Naive B cell (primary cell): ENCODE measurements at regions not wholly inside any gene's neighbourhood (a gene's known extent, or its start where the extent isn't known, plus 50 kb on each side); places are given as distances from the start of the nearest gene placed in this dataset.

Experiments
- ATAC-seq, 2 donors: fragments of 150-1000 bp; cut with Tn5 transposase; 2 replicates each; pipeline ENCODE4 v1.10.0; 2021; ENCODE audit warnings: low read depth in 2 of 2, mild to moderate bottlenecking in 2 of 2, moderate library complexity in 2 of 2
- DNase-seq: peaks from one replicate; pipeline ENCODE4 v3.0.0; 2022
- H3K27ac Mint-ChIP-seq, 6 donors: one replicate each; pipeline ENCODE4 v1.8.0; 2020 to 2022; ENCODE audit warnings: mild to moderate bottlenecking in 6 of 6, mixed read lengths in 6 of 6, moderate library complexity in 5 of 6, inconsistent platforms in 2 of 6
- H3K27me3 Mint-ChIP-seq, 3 donors: one replicate each; pipeline ENCODE4 v1.8.0; 2021 to 2022; ENCODE audit warnings: mixed read lengths in 3 of 3, mild to moderate bottlenecking in 1 of 3
- H3K36me3 Mint-ChIP-seq, 2 donors: one replicate each; pipeline ENCODE4 v1.8.0; 2020 to 2022; ENCODE audit warnings: mixed read lengths in 2 of 2, inconsistent platforms in 1 of 2, mild to moderate bottlenecking in 1 of 2
- H3K4me1 Mint-ChIP-seq, 3 donors: one replicate each; pipeline ENCODE4 v1.8.0; 2020 to 2022; ENCODE audit warnings: mixed read lengths in 3 of 3, inconsistent platforms in 1 of 3, mild to moderate bottlenecking in 1 of 3, moderate library complexity in 1 of 3
- H3K4me3 Mint-ChIP-seq, 8 donors: one replicate each; pipeline ENCODE4 v1.8.0; 2020 to 2022; ENCODE audit warnings: mild to moderate bottlenecking in 8 of 8, mixed read lengths in 8 of 8, moderate library complexity in 8 of 8, inconsistent platforms in 2 of 8
- H3K9me3 Mint-ChIP-seq, 7 donors: one replicate each; pipeline ENCODE4 v1.8.0; 2020 to 2022; ENCODE audit warnings: mixed read lengths in 7 of 7, mild to moderate bottlenecking in 5 of 7, inconsistent platforms in 2 of 7, moderate library complexity in 1 of 7

- DNase-seq (no peak), ATAC-seq (no peak)
- H3K9me3 Mint-ChIP-seq = peaks cover 0 to 29% (median 12%) of the 10 kb centered on the region in 7 donors
- no peak overlapping the region for H3K4me3 Mint-ChIP-seq
- H3K4me1 Mint-ChIP-seq = no peaks in the 10 kb centered on the region
- peaks cover 6 to 12% of the 10 kb centered on the region in 2 donors for H3K36me3 Mint-ChIP-seq
- H3K27ac Mint-ChIP-seq = no peak overlapping the region
- no peaks in the 10 kb centered on the region for H3K27me3 Mint-ChIP-seq
Observed at GRCh38 chr1:219310181-219310728, 136.6 kb downstream of the LYPLAL1 start.

GRCh38 chr1:219308367-219308766, 134.7 kb downstream of the LYPLAL1 start:
- Mint-ChIP-seq H3K27me3 (no peaks in the 10 kb centered on the region), H3K27ac (peak overlapping the region in 1 of 6 donors; percentile 36), H3K4me1 (no peaks in the 10 kb centered on the region), H3K4me3 (no peak overlapping the region), H3K36me3 (peaks cover 6 to 12% of the 10 kb centered on the region in 2 donors), H3K9me3 (peaks cover 2 to 28% (median 9%) of the 10 kb centered on the region in 7 donors)
- ATAC-seq (no peak), DNase-seq (no peak)

- no peak overlapping the region for H3K4me3 Mint-ChIP-seq
- H3K36me3 Mint-ChIP-seq = peaks cover 6 to 10% of the 10 kb centered on the region in 2 donors
- H3K4me1 Mint-ChIP-seq = no peaks in the 10 kb centered on the region
- no peaks in the 10 kb centered on the region for H3K27me3 Mint-ChIP-seq
- ATAC-seq = no peak
- no peak overlapping the region for H3K27ac Mint-ChIP-seq
- peaks cover 2 to 26% (median 8%) of the 10 kb centered on the region in 7 donors for H3K9me3 Mint-ChIP-seq
- DNase-seq = no peak
Observed at GRCh38 chr1:219304227-219305226, 130.8 kb downstream of the LYPLAL1 start.

GRCh38 chr1:219302697-219303096, 129.0 kb downstream of the LYPLAL1 start:
- DNase-seq (no peak), ATAC-seq (no peak)
- Mint-ChIP-seq H3K27ac (no peak overlapping the region), H3K36me3 (peaks cover under 1 to 1% of the 10 kb centered on the region in 2 donors), H3K27me3 (no peaks in the 10 kb centered on the region), H3K4me1 (no peaks in the 10 kb centered on the region), H3K9me3 (peaks cover 0 to 14% (median 5%) of the 10 kb centered on the region in 7 donors), H3K4me3 (no peak overlapping the region)

GRCh38 chr1:219299420-219299819, 125.7 kb downstream of the LYPLAL1 start:
- no peak for DNase-seq
- peaks cover 0 to 22% of the 10 kb centered on the region in 2 donors for H3K36me3 Mint-ChIP-seq
- H3K27me3 Mint-ChIP-seq = no peaks in the 10 kb centered on the region
- peaks cover 0 to 3% (median 0%) of the 10 kb centered on the region in 7 donors for H3K9me3 Mint-ChIP-seq
- ATAC-seq = no peak
- no peaks in the 10 kb centered on the region for H3K4me1 Mint-ChIP-seq
- no peak overlapping the region for H3K4me3 Mint-ChIP-seq
- no peak overlapping the region for H3K27ac Mint-ChIP-seq

- Mint-ChIP-seq H3K27me3 (no peaks in the 10 kb centered on the region), H3K9me3 (no peaks in the 10 kb centered on the region), H3K4me3 (no peak overlapping the region), H3K27ac (no peak overlapping the region), H3K4me1 (no peaks in the 10 kb centered on the region), H3K36me3 (peaks cover 0 to 22% of the 10 kb centered on the region in 2 donors)
- ATAC-seq (no peak), DNase-seq (no peak)
Observed at GRCh38 chr1:219298571-219299148, 125.0 kb downstream of the LYPLAL1 start.

- no peaks in the 10 kb centered on the region for H3K27me3 Mint-ChIP-seq
- no peaks in the 10 kb centered on the region for H3K9me3 Mint-ChIP-seq
- peaks cover 0 to 22% of the 10 kb centered on the region in 2 donors for H3K36me3 Mint-ChIP-seq
- H3K4me1 Mint-ChIP-seq = no peaks in the 10 kb centered on the region
- ATAC-seq (no peak), DNase-seq (no peak)
- H3K27ac Mint-ChIP-seq = no peak overlapping the region
- H3K4me3 Mint-ChIP-seq = no peak overlapping the region
Observed at GRCh38 chr1:219296430-219297355, 123.0 kb downstream of the LYPLAL1 start.

- H3K27me3 Mint-ChIP-seq = no peaks in the 10 kb centered on the region
- no peak overlapping the region for H3K4me3 Mint-ChIP-seq
- no peak overlapping the region for H3K27ac Mint-ChIP-seq
- DNase-seq = no peak
- no peaks in the 10 kb centered on the region for H3K4me1 Mint-ChIP-seq
- H3K9me3 Mint-ChIP-seq = no peaks in the 10 kb centered on the region
- H3K36me3 Mint-ChIP-seq = peaks cover 0 to 22% of the 10 kb centered on the region in 2 donors
- ATAC-seq = no peak
Observed at GRCh38 chr1:219294251-219294650, 120.6 kb downstream of the LYPLAL1 start.

- Mint-ChIP-seq H3K27me3 (no peaks in the 10 kb centered on the region), H3K4me3 (no peak overlapping the region), H3K27ac (no peak overlapping the region), H3K4me1 (no peaks in the 10 kb centered on the region), H3K9me3 (no peaks in the 10 kb centered on the region), H3K36me3 (peaks cover 0 to 22% of the 10 kb centered on the region in 2 donors)
- DNase-seq (no peak), ATAC-seq (no peak)
Observed at GRCh38 chr1:219293410-219293809, 119.7 kb downstream of the LYPLAL1 start.

- H3K27me3 Mint-ChIP-seq = no peaks in the 10 kb centered on the region
- H3K9me3 Mint-ChIP-seq = peaks cover 0 to under 1% (median 0%) of the 10 kb centered on the region in 7 donors
- peaks cover 0 to 22% of the 10 kb centered on the region in 2 donors for H3K36me3 Mint-ChIP-seq
- no peaks in the 10 kb centered on the region for H3K4me1 Mint-ChIP-seq
- H3K27ac Mint-ChIP-seq = no peak overlapping the region
- H3K4me3 Mint-ChIP-seq = no peak overlapping the region
- no peak for ATAC-seq
- DNase-seq = no peak
Observed at GRCh38 chr1:219292999-219293398, 119.3 kb downstream of the LYPLAL1 start.

GRCh38 chr1:219292341-219292740, 118.7 kb downstream of the LYPLAL1 start:
- ATAC-seq = no peak
- Mint-ChIP-seq H3K4me3 (no peak overlapping the region), H3K4me1 (no peaks in the 10 kb centered on the region), H3K9me3 (peaks cover 0 to 5% (median 0%) of the 10 kb centered on the region in 7 donors), H3K36me3 (peaks cover 0 to 22% of the 10 kb centered on the region in 2 donors), H3K27me3 (no peaks in the 10 kb centered on the region), H3K27ac (no peak overlapping the region)
- DNase-seq = no peak

- no peak overlapping the region for H3K4me3 Mint-ChIP-seq
- H3K36me3 Mint-ChIP-seq = peaks cover 0 to 5% of the 10 kb centered on the region in 2 donors
- H3K4me1 Mint-ChIP-seq = no peaks in the 10 kb centered on the region
- peaks cover 0 to 9% (median 2%) of the 10 kb centered on the region in 7 donors for H3K9me3 Mint-ChIP-seq
- DNase-seq (no peak), ATAC-seq (no peak)
- no peak overlapping the region for H3K27ac Mint-ChIP-seq
- no peaks in the 10 kb centered on the region for H3K27me3 Mint-ChIP-seq
Observed at GRCh38 chr1:219289171-219289570, 115.5 kb downstream of the LYPLAL1 start.

- Mint-ChIP-seq H3K36me3 (peaks cover 0 to 5% of the 10 kb centered on the region in 2 donors), H3K27ac (no peak overlapping the region), H3K27me3 (no peaks in the 10 kb centered on the region), H3K4me3 (no peak overlapping the region), H3K4me1 (no peaks in the 10 kb centered on the region), H3K9me3 (peaks cover 0 to 24% (median 3%) of the 10 kb centered on the region in 7 donors)
- no peak for DNase-seq
- no peak for ATAC-seq
Observed at GRCh38 chr1:219283541-219283940, 109.9 kb downstream of the LYPLAL1 start.
